ENCODE measurements at regions not wholly inside any gene's neighbourhood (a gene's known extent, or its start where the extent isn't known, plus 50 kb on each side); places are given as distances from the start of the nearest gene placed in this dataset.

DNA sequence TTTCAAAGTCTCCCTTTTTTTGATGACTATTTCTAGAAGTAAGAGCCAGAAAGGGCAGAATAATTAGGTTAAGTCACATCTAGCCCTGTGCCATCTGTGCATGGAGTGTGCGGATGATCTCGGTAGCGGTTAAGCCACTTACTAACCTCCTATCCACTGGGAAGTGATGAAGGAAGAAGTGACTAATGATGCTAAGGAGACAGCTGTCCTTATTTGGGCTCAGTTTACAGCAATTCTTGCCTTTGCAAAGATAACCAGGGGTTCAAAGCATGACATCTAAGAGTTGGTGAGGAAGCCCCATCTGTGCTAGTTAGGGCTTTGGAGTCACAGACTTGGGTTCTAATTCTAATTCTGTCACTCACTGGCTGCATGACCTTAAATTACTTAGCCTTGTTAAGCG lies 62.4 kb upstream of the RREB1 start:
- TF ChIP-seq CTCF (IDR thresholded peaks at IDR 0.05; ENCODE audit: low read length) (no peak), EZH2 (IDR thresholded peaks at IDR 0.05; ENCODE audit: borderline replicate concordance, low read length) (no peak)
- Histone ChIP-seq H3K79me2 (ENCODE audit: insufficient read depth, low read length) (no peaks in the 10 kb centered on the region), H3K9me3 (ENCODE audit: low read length) (no peaks in the 10 kb centered on the region), H3K9me2 (ENCODE audit: low read depth, low read length) (no peaks in the 10 kb centered on the region), H3K9ac (ENCODE audit: low read length) (no peak overlapping the region), H3K4me3 (ENCODE audit: low read depth, low read length, poor library complexity, severe bottlenecking) (no peak overlapping the region), H3F3A (ENCODE audit: insufficient read depth, low read length) (no peaks in the 10 kb centered on the region), H4K20me1 (ENCODE audit: insufficient read depth, low read length) (no peaks in the 10 kb centered on the region), H2AFZ (ENCODE audit: low read length) (no peak overlapping the region), H3K36me3 (ENCODE audit: insufficient read depth, low read length) (no peaks in the 10 kb centered on the region), H3K27ac (ENCODE audit: low read depth, low read length, poor library complexity, severe bottlenecking) (no peak overlapping the region), H3K27me3 (ENCODE audit: insufficient read depth, low read length) (no peaks in the 10 kb centered on the region), H3K4me1 (ENCODE audit: insufficient read depth, low read length, severe bottlenecking) (peaks cover 32% of the 10 kb centered on the region), H3K4me2 (ENCODE audit: low read length) (no peak overlapping the region)

DNA sequence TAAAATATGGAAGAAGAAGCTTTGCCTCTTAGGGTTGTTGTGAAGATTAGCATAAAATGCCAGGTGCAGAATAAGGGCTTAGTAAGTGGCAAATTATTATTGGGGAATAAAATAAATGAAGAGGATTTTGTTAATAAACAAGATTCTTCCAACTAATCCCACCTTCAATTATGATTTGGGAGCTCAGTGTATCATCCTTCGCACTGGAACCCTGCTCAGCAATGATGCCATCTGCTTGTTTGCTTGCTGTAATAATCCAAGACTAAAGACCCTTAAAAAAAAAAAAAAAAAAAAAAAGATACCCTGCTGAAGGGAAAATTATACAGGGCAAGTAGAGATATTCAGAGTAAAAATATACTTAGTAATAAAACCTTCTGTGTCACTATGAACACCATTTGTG lies 62.0 kb upstream of the RREB1 start:
- H3K27me3 ChIP-seq (ENCODE audit: insufficient read depth, low read length): no peaks in the 10 kb centered on the region
- no peaks in the 10 kb centered on the region for H4K20me1 ChIP-seq (ENCODE audit: insufficient read depth, low read length)
- H3K27ac ChIP-seq (ENCODE audit: low read depth, low read length, poor library complexity, severe bottlenecking): no peak overlapping the region
- no peak overlapping the region for H2AFZ ChIP-seq (ENCODE audit: low read length)
- H3K9me3 ChIP-seq (ENCODE audit: low read length): no peaks in the 10 kb centered on the region
- TF ChIP-seq CTCF (IDR thresholded peaks at IDR 0.05; ENCODE audit: low read length) (no peak), EZH2 (IDR thresholded peaks at IDR 0.05; ENCODE audit: borderline replicate concordance, low read length) (no peak)
- H3K79me2 ChIP-seq (ENCODE audit: insufficient read depth, low read length): no peaks in the 10 kb centered on the region
- H3K4me2 ChIP-seq (ENCODE audit: low read length): no peak overlapping the region
- peaks cover 36% of the 10 kb centered on the region for H3K4me1 ChIP-seq (ENCODE audit: insufficient read depth, low read length, severe bottlenecking)
- H3F3A ChIP-seq (ENCODE audit: insufficient read depth, low read length): no peaks in the 10 kb centered on the region; the same call in 1 of the 2 replicates
- H3K4me3 ChIP-seq (ENCODE audit: low read depth, low read length, poor library complexity, severe bottlenecking): no peak overlapping the region
- no peaks in the 10 kb centered on the region for H3K36me3 ChIP-seq (ENCODE audit: insufficient read depth, low read length)
- no peaks in the 10 kb centered on the region for H3K9me2 ChIP-seq (ENCODE audit: low read depth, low read length)
- no peak overlapping the region for H3K9ac ChIP-seq (ENCODE audit: low read length)

- Histone ChIP-seq H3F3A (ENCODE audit: insufficient read depth, low read length) (no peaks in the 10 kb centered on the region; the same call in 1 of the 2 replicates), H3K36me3 (ENCODE audit: insufficient read depth, low read length) (no peaks in the 10 kb centered on the region), H3K27ac (ENCODE audit: low read depth, low read length, poor library complexity, severe bottlenecking) (no peak overlapping the region), H3K9ac (ENCODE audit: low read length) (no peak overlapping the region), H3K27me3 (ENCODE audit: insufficient read depth, low read length) (no peaks in the 10 kb centered on the region), H3K79me2 (ENCODE audit: insufficient read depth, low read length) (no peaks in the 10 kb centered on the region), H3K4me3 (ENCODE audit: low read depth, low read length, poor library complexity, severe bottlenecking) (no peak overlapping the region), H2AFZ (ENCODE audit: low read length) (no peak overlapping the region), H3K9me2 (ENCODE audit: low read depth, low read length) (no peaks in the 10 kb centered on the region), H3K9me3 (ENCODE audit: low read length) (no peaks in the 10 kb centered on the region), H3K4me2 (ENCODE audit: low read length) (no peak overlapping the region), H3K4me1 (ENCODE audit: insufficient read depth, low read length, severe bottlenecking) (peaks cover 37% of the 10 kb centered on the region), H4K20me1 (ENCODE audit: insufficient read depth, low read length) (no peaks in the 10 kb centered on the region)
- TF ChIP-seq EZH2 (IDR thresholded peaks at IDR 0.05; ENCODE audit: borderline replicate concordance, low read length) (no peak), CTCF (IDR thresholded peaks at IDR 0.05; ENCODE audit: low read length) (no peak)
Observed at GRCh38 chr6:7047128-7047527, 60.6 kb upstream of the RREB1 start.
